HG02981 (cell line): ENCODE measurements at regions not wholly inside any gene's neighbourhood (a gene's known extent, or its start where the extent isn't known, plus 50 kb on each side); places are given as distances from the start of the nearest gene placed in this dataset.

Experiments
- ATAC-seq: cut with Tn5 transposase; IDR thresholded peaks from one replicate; pipeline ENCODE4 v1.9.1; 2021; ENCODE audit warnings: mild to moderate bottlenecking, moderate library complexity; ENCODE audit not compliant: unreplicated experiment

DNA sequence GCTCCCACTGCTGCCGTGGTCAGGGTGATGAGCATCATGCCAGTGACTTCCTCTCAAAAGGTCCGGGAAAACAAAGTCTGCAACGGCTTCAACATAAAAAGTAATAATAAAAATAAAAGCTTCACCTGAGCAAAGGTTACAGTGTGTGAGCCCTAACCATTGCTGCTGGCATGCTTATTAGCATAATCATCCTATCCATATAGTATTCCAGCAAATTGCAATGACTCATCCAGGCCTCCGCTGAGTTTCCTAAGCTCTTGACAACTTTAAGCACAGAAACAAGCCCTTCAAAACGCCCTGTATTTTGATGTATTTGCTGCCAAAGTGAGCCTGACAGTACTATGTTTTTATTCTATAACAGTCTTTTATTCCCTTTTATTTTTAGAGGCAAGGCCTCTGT is 100.5 kb downstream of the AASDH start:
- no peak for ATAC-seq

DNA sequence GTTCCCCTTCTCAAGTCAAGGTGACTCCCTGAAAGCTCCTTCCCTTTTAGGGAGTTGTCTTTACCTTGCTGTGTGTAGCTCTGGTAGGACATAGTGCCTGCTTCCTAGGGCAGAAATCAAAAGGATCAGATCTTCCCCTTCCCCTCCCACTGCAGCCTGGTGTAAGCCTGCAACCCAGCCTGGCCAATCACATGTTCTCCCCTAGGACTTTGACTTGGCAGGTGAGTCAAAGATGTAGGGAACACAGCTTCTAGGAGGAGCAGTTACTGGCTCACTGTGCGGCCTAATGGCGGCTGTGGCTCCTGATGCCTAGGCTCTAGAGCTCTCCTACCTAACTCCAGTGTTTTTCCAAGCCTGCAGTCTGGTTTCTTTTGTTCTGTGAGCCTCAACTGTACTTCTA is 103.9 kb downstream of the AASDH start:
- ATAC-seq, result no peak

DNA sequence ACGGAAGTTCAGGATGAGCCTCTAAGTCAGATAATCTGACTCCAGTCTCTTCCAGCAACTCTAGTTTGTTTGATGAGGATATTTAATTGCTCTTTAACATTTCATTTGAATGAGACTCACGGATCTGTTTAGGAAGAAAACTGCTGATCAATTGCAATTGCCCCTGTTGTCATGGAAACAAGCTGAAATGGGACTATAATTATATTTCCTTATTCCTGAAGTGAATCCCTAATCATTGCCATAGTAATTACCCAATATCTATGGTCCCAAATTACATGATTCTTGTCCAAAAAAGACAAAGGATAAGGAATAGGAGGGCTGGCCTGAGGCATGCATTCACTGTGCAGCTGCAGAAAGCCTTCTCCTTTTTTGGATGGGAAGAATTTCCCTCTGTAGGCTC is 105.3 kb downstream of the AASDH start:
- no peak for ATAC-seq

DNA sequence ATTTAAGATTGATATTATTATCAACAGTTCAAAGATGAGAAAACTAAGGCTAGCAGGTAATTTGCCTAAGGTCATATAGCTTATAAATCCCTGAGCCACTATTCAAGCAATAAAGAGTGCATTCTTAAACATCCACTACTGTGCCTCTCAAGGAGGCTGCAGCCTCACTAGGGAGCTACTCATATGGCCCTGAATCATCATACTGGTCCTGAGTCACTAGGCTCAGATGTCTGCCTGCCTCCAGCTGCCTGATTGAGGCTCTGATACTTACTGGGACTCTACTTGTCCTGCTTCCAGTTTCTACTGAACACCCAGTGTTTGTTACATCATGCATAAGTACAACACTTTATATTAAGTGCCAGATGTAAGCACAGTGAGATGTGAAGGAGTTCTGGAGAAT is 110.7 kb downstream of the AASDH start:
- ATAC-seq, result no peak

DNA sequence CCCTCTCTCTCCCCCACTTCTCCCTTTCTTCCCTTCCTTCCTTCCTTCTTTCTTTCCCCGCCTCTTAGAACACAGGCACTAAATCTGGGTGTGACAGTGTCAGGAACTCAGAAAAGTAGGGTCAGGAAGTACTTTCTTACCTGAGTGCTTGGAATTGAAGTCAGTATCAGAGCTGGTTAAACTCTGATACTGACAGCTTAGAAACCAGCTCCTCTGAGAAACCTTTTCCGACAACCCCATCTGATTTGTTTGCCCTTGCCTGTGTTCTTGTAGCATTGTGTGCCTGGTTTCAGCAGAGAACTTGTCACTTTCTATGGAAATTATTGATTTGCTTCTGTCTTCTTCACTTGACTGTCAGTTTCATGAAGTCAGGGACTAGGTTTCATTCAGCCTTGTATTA is 113.9 kb downstream of the AASDH start:
- no peak for ATAC-seq

DNA sequence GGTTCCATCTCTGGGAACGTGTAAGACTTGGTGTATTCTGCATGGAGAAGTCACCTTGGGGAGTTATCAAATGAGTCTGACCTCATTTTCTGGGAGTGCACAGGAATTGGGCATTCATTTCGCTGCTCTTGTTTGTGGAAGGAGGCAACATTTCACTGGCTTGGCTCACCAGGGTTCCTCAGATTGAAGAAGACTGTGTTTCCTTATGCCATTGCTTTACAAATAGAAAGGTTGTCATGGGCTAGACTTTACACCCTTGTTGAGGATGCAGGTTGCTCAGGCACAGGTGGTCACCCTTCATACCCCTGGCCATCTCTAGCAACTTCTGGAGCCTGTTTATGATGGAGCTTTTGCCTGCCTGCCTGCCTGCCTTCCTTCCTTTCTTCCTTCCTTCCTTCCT is 114.4 kb downstream of the AASDH start:
- no peak for ATAC-seq

DNA sequence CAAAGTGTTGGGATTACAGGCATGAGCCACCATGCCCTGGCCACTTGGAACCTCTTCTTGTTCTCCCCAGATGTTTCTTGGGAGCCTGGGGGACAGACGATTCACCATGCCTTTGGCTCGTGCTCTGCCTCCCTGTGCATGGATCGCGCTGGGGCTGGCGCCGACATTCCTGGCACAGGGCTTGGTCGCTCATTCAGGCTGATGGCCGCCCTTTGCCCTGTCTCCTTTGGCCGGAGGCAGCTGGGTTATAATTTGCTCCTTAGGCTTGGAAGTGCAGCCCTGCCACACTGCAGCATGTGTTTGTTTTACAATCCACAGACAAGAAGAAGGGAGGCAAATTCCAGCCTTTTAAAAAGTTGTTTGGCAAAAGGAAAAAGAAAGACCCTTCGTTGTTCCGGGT is 115.3 kb downstream of the AASDH start:
- no peak for ATAC-seq

DNA sequence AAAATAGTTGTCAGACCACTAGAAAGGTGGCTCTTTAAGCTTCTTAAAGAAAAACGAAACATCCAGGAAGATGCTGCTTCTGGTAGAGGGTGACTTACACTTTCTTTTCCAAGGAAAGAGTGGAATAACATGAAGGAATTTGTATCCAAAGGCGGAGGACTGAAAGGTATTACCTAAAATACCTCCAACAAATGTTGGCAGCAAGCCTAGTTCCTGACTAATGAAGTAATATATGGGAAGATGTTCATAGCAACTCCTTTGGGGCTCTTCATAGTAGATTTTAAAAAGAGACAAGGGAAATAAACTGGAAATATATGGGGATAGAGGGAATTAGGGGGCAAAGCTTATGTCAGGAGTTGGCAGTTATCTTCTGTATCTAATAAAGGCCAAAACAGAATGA is 116.2 kb downstream of the AASDH start:
- ATAC-seq, result no peak

DNA sequence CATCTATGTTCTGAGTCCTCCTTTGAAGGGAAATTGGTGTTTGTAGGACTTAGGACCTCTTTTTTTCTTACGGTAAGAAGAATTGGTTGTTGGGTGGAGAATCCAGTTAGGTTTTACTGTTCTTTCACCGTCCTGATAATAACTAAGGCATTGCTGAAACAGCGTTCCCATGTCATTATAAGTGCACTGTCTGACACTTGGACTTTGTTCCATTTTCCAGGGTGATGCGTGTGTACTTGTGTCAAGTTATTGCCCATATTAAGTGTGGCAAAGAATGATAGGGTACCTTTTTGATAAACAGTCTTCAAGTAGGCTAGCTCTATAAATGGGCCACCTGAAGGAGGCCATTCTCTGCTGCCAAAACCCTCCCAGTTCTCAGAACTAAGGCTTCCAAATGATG is 119.7 kb downstream of the AASDH start:
- no peak for ATAC-seq

DNA sequence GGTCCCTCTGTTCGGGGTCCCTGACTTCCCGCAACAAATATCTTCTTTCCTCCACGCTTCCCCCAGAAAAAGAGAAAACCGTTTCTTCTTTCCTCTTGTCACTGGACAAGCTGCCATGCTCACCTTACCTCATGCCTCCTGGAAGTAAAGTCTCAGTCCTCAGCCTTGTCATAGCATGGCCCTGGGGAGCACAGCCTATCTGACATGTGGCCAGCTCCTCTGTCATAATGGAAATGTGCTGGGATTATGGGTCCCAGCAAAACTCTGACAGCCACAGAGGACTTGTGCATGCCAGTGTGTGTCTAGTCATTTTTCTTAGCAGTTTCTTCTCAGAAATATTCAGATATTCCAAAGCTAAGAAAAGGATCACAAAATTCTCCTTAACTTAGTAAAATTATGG is 122.4 kb downstream of the AASDH start:
- no peak for ATAC-seq

DNA sequence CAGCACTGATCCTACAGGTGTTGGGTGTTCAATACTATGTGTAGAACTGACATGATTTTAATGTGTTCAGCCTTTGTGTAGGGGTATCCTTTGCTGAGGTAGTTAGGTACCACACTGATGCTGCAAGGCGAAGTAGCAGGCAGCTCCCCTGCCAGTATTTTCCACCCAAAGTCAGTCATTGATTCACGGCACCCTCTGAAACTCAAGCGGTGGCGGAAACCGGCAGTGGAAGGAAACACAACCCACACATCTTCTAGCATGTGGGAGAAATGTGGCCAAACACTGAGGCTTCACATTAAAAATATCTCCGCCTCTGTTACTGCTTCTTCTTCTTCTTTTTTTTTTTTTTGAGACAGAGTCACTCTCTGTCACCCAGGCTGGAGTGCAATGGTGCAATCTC is 126.3 kb downstream of the AASDH start:
- no peak for ATAC-seq

DNA sequence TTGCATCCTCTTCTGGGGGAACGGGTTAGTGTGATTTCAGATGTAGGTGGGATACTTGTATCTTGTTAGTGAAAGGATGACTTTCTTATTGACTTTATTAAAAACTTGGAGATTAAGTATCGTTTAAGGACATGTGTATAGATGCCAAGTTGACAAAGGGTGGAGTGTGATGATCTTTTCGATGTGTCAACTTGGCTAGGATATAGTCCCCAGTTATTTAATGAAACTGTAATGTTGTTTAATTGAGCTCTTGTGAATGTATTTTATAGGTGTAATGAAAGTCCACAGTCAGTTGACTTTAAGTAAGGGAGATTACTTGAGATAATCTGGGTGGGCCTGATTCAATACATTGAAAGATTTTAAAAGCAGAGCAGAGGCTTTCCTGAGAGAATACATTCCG is 127.0 kb downstream of the AASDH start:
- ATAC-seq, result no peak

DNA sequence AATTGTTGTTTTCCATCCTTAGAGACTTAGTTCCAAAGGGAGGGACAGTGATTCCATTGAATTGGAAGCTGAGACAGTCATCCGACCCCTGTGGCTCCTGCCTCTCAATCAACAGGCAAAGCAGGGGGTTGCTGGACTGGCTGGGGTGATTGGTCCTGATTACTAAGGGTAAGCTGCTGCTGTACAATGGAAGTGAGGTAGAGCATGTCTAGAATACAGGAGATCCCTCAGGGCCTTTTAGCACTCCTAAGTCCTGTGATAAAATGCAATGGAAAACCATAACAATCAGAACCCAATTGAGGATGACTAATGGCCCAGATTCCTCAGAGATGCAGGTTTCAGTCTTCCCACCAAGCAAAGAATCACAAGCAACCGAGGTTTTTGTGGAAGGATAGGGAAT is 127.6 kb downstream of the AASDH start:
- no peak for ATAC-seq

DNA sequence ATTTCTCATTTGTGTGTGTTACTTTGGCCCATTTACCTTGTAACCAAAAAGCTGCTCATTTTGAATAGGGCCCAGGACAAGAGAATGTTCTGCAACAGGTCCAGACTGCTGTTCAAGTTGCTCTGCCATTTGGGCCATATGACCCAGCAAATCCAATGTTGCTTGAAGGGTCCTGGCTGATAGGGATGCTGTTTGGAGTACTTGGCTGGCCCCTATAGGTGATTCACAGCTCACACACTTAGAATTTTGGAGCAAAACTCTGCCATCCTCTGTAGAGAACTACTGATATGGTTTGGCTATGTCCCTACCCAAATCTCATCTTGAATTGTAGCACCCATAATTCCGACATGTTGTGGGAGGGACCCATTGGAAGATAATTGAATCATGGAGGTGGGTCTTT is 131.5 kb downstream of the AASDH start:
- ATAC-seq, result no peak

DNA sequence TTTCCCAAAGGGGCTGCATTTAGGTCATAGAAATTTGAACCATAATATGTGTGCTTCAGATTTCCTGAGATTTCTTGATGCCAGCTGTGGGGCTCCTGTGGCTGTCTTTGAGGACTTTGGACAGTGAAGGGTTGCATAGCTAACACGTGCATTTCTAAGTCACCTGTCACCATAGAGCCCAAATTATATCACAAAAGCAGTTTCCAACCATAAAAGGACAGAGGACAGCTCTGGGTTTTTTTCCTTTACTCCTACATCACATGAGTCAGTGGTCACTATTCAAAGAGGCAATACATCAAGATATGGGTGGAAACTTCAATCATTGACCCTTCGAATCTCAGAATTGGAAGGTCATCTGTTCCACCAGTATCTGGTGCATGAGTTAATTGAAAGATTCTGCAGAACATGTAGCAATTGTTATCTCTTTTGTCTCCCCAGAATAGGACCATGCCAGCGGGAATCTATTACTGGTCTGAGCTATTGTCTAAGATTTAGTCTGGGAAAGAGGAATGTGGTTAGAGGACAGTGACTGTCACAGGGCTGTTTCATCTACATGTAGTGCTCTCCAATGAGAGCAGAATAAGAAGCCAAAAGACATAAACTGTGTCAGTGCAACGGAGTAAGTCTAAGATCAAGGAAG is 133.5 kb downstream of the AASDH start:
- ATAC-seq, result no peak

DNA sequence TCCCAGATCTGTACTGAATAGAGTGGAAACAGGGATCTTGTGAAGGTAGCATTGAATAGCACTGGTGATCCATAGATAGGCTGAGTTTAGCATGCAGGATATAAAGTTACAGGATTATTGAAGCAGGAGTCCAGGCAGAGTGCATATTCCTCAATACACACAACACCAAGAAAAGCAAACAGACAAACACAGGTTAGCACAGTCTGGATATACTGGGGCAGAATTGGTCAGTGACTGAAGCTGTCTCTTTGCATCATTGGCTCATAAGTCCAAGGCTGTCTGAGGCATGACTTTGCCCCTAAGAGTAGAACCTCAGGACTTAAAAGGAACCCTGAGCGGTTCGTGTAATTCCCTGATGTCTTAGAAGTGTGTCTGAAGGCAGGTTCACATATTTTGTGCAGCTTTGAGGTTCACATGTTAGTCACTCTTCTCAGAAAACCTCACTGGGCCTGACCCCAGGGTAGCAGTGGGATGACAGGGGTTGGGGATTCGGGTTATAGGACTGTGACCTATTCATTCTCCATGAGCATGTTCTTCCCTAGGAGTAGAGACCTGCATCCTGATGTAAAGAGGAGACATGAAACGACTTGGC is 134.6 kb downstream of the AASDH start:
- ATAC-seq, result no peak

DNA sequence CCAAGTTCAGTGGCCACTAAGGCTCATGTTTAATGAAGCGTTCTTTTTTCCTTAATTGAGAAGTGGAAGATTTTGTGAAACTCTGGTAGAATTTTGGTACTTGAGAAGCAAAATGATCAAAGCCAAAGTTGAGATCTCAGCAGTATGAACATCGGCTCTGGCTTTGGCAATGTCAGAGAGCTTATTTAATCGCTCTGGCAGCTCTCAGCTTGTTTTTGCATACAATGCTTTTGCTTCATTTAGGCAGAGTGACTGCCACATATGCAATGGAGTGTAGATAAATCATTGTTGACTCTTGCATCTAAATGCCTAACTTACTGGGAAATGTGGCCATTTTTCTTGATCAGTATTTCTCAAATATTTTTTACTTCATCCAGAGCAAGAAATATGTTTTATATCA is 135.7 kb downstream of the AASDH start:
- ATAC-seq, result no peak

DNA sequence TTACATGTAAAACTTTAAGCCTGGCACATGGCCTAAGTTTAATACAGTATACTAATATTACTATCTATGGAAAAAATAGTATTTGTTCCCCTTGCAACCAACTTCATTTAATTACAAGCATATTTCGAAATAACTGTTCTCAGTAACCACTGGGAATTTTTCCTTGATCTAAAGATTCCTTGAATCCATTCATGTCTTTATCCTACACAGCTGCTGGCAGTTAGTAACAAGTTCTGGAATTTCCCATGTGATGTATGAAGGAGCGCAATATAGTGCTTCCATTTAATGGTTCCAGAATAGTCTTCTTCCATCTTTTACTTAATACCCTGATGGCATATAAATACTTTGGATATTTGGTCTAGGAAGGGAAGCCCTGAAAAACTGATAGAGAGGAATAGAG is 136.5 kb downstream of the AASDH start:
- ATAC-seq, result no peak

DNA sequence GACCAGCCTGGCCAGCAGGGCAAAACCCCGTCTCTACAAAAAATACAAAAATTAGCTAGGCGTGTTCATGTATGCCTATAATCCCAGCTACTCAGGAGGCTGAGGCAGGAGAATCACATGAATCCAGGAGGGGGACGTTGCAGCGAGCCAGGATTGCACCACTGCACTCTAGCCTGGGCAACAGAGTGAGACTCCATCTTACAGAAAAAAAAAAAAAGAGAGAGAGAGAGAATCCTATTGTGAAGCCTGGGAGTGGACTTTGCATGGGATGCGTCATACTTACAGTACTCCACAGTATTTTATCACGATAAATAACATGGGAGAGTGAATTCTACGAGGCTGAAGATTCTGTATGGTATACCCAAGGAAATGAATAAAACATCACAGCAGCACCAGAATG is 139.6 kb downstream of the AASDH start:
- no peak for ATAC-seq

DNA sequence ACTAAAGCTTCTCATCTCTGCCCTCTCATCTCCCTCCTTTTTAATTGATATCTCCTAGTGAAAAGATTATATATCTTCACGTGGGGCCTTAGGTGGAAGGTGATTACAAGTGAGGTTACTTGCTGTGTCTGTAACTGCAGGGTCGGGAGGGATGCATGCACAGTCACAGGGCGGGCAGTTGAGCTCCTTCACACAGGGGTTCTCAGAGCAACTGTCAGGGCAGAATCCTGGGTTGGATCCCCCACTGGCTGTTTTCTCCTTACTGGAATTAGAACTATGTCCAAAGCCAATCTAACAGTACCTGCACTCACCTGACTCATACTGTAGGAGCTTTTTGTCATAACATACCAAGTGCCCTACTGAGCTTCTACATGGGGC is 141.1 kb downstream of the AASDH start:
- no peak for ATAC-seq

DNA sequence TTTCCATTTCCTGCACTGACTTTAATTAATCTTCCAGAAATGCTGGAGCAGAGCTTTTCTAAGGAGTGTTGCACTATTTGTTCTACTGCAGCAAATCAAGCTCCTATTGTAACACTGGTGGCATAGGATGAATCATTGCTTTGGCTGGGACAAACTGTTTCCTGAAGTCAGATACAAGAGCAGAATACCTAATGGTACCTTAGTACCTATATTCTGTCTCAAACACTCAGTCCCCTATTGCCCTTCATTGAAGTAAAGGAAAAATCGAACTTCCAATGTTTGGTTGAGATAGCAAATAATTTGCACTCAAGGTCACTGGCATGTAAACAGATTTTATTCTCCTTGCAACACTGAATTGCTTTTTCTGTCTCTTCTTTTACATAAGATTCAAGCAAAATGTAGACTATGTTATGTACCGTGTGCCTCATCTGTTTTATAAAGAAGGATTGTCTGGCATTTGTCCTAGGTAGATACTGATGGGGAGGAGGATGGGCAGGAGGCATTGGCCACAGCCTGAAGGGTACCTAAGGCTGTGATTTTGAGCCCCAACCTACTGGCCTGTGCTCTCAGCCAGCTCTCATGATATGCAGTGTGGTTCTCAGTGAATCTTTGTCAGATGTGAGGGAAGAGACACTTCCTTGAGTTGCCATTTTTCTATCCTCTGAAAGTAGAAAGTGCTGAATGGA is 141.6 kb downstream of the AASDH start:
- ATAC-seq, result no peak

DNA sequence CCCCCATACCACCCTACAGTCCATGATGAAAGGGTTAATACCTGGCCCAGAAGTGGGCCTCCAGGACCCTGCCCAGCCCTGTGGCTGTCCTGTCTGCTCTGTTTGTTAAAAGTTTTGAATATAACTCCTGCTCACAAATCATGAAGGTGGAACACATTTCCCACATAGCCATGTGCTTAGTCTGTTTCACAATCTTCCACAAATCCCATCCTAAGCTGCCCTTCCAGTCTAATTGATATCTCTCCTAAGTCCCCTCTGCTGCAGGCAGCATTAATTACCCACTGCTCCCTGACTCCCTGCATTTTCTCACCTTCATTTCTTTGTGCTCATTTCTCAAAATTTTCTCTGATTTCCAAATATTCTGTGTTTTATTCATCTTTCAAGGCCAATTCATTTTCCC is 142.6 kb downstream of the AASDH start:
- ATAC-seq, result no peak

DNA sequence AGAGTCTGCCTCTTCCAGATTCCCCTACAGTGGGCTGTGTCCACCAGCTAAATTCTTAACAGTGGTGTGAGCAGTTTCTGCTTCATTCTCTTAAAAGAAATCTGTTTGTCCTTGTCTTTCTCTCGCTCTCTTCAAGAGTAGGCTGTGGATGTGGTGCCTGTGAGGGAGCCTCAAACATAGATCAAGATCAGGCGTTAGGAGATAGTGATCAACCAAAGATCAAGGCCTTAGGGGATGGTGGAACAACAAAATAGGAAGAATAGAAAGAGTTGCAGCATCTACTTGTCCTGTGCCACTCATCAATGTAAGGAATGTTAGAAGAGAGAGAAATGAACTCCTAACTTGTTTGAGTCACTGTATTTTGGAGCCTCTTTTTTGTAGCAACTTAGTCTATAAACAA is 144.2 kb downstream of the AASDH start:
- no peak for ATAC-seq
